ENCODE measurements at regions not wholly inside any gene's neighbourhood (a gene's known extent, or its start where the extent isn't known, plus 50 kb on each side); places are given as distances from the start of the nearest gene placed in this dataset.
"Not testable (repeated sequence)": the region's sequence is repeated elsewhere in the genome, so short reads cannot be mapped to it uniquely, and the experiment has no call there.

DNA sequence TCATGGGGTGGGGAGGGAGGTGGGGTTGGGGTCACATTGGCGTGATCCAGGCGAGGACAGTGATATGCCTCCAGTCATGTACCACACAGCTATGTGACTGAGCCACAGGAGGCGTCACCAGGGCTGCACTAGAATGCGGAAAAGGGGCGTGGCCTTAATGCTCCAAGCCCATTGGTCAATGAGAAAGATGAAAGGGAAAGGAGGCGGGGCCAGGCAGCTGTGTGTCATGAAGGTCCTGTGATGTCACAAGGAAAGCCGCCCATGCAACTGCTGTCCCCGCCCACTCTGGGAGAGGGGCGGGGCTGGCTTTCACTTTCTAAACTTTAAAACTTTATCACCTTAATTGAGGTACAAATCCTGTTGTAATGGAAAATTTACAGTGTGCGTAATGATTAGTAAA is 89.4 kb upstream of the ADCY2 start:
- DNase-seq (ENCODE audit: low read depth), result not testable (repeated sequence)

DNA sequence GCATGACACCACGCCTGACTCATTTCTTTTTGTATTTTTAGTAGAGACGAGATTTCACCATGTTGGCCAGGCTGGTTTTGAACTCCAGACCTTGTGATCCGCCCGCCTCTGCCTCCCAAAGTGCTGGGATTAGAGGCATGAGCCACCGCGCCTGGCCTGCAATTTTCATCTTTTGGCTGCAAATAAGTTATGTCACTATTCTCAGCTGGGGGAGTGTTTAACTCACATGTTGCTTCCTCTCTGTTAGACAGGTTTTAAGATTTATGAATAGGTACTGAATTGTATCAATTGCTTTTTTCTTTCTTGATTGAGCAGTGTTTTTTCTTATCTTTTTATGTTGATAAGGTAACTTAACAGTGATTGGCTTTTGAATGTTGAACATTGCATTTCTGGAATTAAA is 88.2 kb upstream of the ADCY2 start:
- not testable (repeated sequence) for DNase-seq (ENCODE audit: low read depth)

DNA sequence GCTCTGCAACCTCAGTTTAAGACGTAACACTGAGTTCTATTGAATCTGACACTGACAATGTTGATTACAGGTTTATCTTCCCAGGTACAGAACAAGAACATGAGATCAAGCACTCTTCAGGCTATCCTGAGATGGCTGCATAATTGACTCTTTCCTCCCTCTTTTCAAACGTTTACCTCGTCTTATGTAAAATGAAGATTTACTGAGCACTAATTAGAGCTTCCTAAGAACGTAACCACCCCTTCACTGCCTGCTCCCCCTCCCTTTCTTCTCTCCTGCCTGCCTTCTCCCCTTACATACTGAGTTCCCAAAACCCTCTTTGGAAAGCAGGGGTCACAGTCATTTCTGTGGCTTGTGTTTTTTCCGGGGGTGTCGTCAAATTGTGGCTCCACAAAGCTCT is 86.2 kb upstream of the ADCY2 start:
- DNase-seq (ENCODE audit: low read depth), result not testable (repeated sequence)

GRCh38 chr5:7310656-7311055 is 85.3 kb upstream of the ADCY2 start:
- DNase-seq (ENCODE audit: low read depth), result not testable (repeated sequence)

DNA sequence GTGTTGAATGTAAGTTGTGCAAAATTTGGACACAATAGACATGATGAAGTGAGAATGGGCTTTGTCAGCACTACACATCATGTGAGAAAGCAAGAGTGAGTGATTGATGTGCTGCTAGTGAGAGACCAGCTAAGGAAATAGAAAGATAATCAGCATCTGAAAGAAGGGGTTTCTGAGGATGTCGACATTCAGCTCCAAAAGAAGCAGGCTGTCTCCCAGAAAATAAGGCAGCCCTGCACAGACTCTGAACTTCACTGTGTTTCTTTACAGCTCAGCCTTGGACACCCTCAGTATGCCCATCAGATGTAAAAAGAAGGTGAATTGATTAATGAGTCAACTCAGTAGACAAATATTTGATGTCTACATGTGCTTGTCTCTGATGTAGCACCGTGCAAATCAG is 80.8 kb upstream of the ADCY2 start:
- no peak for DNase-seq (ENCODE audit: low read depth)

DNA sequence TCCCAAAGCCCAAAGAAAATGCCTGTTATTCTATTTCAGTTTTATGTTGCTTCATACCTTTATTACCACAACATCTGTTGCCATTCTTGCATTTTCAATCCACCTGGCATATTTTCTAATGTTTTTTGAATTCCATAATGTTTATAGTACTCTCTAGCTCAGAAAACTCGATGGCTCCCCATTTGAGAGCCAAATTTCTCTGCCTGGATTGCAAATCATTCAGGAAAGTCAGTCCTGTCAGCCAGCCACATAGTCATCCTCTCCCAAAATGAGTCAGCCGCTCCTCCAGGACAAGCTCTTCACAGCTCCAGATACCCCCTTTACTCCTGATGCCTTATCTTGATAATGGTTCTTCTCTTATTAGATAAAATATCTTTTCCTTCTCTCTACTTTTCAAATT is 78.2 kb upstream of the ADCY2 start:
- no peak for DNase-seq (ENCODE audit: low read depth)

DNA sequence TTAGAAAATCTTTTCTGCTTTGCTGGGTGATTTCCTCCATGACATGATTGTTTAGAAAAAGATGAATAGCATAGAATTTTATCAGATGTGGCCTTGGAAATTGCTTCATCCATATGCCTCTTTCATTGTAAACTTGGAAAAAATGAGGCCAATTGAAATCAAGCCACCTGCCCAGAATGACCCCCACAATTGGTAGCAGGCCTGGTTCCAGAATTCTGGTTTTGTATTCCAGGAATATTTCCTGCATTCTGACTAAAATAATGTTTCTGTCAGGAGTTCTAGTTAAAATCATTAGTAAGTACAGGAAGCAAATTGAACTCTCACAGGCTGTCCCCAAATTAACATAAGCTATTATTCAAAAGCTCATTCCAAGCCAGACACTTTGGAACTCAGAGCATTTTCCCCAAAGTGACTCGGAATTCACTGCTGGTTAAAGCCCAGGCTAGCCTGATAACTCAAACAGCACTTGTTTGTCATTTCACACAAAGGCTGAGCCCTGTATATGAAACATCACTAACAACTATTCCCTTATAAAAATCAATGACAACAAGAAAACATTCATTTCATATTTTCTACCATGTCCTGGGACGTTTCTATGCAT is 75.1 kb upstream of the ADCY2 start:
- no peak for DNase-seq (ENCODE audit: low read depth)

DNA sequence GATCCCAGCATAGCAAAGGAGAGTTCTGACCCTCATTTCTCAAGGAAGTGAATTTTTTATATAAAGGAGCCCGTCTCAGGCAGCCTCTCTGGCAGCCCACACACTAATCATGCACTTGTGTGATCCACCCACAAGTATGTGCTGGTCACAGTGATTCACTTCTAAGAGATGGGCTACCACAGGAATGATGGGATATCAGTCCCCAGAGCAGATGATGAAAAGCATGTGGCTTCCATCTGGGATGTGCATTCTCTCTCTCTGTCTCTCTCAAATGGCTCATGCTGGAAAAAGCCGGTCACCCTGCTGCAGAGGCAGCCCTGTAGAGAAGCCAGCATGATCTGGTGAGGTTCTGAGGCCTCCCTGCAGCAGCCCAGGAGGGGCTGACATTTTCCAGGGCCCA is 74.2 kb upstream of the ADCY2 start:
- no peak for DNase-seq (ENCODE audit: low read depth)

GRCh38 chr5:7324919-7325318 is 71.0 kb upstream of the ADCY2 start:
- DNase-seq (ENCODE audit: low read depth), result no peak

DNA sequence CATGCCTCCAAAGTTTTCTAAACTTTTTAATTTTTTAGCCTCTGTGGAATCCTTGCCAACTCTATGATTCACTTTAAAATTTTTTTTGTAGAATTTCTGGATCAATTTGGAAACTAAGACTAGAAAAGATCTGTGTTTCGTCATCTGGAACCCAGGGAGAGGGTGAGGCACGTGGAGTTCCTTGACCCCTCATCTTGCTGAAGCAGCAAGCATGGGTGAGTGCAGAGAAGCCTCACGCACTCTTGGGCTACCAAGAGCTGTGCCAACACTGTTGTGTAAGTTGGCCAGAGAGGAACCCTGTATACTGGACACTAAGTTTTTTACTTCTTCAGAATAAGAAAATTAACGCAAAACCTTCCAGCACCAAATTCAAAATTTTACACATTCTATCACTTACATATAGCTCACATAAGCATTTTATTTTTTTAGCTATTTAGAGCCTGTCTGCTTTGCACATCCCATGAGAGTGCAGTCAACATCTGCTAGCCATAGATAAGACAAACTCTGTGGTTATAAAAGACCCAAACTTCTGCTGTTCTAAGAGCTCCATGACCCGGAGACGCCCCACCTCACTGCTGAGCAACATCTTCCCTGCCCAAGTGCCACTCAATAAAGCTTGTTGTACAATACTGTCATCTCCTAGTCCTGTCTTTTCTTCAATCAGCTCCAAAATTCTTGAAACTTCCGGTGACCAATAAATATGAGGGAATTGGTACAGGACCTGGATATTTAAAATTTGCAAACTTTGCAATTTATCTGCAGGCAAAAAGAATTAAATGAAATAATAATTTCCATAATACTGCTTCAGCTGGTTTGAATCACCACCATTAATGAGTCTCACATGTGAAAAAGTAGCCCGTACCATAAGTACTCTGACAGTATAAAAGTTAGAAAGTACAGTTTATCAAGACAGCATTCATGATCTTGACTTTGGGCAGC is 69.7 kb upstream of the ADCY2 start:
- DNase-seq (ENCODE audit: low read depth), result no peak

DNA sequence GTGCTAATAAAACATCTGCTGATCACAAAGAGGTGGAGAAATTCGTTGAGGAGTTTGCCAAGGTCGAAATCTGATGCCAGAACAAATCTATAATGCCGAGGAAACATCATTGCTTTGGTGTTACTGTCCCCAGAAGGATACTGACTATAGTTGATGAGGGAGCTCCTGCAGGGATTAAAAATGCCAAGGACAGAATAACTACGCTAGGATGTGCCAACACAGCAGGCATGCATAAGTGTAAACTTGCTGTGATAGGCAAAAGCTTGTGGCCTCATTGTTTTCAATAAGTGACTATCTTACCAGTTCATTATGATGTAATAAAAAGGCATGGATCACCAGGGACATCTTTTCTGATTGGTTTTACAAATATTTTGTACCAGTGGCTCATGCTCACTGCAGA is 66.8 kb upstream of the ADCY2 start:
- no peak for DNase-seq (ENCODE audit: low read depth)

GRCh38 chr5:7329712-7330111 is 66.2 kb upstream of the ADCY2 start:
- no peak for DNase-seq (ENCODE audit: low read depth)

DNA sequence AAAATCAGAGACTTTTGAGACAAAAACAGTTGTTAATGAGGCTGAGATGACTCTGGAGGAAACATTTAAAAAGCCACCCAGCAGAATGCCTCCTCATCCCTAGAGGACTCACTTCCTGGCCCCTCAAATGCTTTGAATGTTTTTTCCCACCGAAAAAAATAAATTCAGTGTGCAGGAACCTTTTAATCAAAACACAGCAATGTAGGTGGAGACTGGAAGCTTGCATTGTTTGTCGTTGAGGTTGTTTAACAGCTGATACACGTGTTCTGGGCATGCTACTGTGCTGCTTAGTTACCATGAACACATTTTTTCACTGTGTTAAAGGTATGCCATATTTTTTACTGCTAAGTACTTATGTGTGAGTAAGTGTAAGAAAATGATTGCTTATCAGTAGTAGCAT is 65.7 kb upstream of the ADCY2 start:
- no peak for DNase-seq (ENCODE audit: low read depth)

DNA sequence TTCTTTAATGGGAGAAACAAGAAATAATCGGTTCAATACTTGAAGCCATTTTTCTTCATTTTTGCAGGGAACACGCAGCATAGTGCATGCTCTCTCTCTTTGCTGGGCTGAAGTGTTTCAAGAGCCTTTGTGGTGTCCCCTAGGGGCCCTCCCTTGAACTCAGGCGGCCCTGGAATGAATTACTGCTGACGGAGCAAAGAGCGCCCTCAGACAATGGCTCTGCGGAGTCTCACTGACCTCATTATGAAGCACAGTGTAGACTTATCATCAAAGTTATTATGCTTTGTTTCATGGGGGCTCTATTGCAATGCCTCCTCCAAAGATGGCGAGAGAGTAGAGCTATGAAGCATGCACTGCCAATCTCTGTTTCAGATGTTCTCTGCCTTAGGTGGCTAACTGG is 64.8 kb upstream of the ADCY2 start:
- DNase-seq (ENCODE audit: low read depth), result no peak
